ENCODE measurements at regions not wholly inside any gene's neighbourhood (a gene's known extent, or its start where the extent isn't known, plus 50 kb on each side); places are given as distances from the start of the nearest gene placed in this dataset.

- no peaks in the 10 kb centered on the region for H3K9me1 ChIP-seq (replicated peaks; ENCODE audit: control insufficient read depth, extremely low read depth, insufficient read depth, low read length)
- H4K20me1 ChIP-seq (replicated peaks; ENCODE audit: control insufficient read depth, extremely low read depth, insufficient read depth, low read length) = no peaks in the 10 kb centered on the region
- no peaks in the 10 kb centered on the region for H3K36me3 ChIP-seq (ENCODE audit: control insufficient read depth in 2 of 2, extremely low read depth in 1 of 2, insufficient read depth in 2 of 2, low read length in 2 of 2)
- POLR2A ChIA-PET = no interaction called here
- no peak overlapping the region for H3K9ac ChIP-seq (replicated peaks; ENCODE audit: extremely low read depth, insufficient read depth, low read length)
- no peak for FAIRE-seq
- H3K4me2 ChIP-seq (ENCODE audit: insufficient read depth, low read length) = no peak overlapping the region
- no peak overlapping the region for H2AFZ ChIP-seq (ENCODE audit: low read depth, low read length)
- intact Hi-C loops (cut with micrococcal nuclease) (no loop called here), dilution Hi-C loops (cut with MboI; ENCODE audit: extremely low pct_ligation_motif_present, low sequenced_read_pairs) (no loop called here)
- no peaks in the 10 kb centered on the region for H3K9me3 ChIP-seq (replicated peaks; ENCODE audit: control insufficient read depth, insufficient read depth, low read length)
- H3K27me3 ChIP-seq (ENCODE audit: control insufficient read depth in 2 of 2, insufficient read depth in 2 of 2, low read length in 2 of 2) = no peaks in the 10 kb centered on the region
- H3K79me2 ChIP-seq (ENCODE audit: control insufficient read depth, insufficient read depth, low read length) = no peaks in the 10 kb centered on the region
- CTCF ChIA-PET = no interaction called here
- no peak for DNase-seq (ENCODE audit: low read depth, low spot score)
- no TSS peak for BruUV-seq (replicated peaks)
- no peaks in the 10 kb centered on the region for H3K4me1 ChIP-seq (ENCODE audit: control insufficient read depth, extremely low read depth, insufficient read depth, low read length)
- no peak overlapping the region for H3K4me3 ChIP-seq (replicated peaks in 1 of 3; ENCODE audit: insufficient read depth in 1 of 3, low read depth in 1 of 3, low read length in 3 of 3)
- H3K27ac ChIP-seq (ENCODE audit: insufficient read depth, low read depth, low read length) = no peak overlapping the region
- TF ChIP-seq POLR2AphosphoS5 (IDR thresholded peaks at IDR 0.05; ENCODE audit: insufficient read depth, low read depth, low read length) (no peak), MYC (IDR thresholded peaks at IDR 0.05; ENCODE audit: low read depth, low read length) (no peak), GATA2 (IDR thresholded peaks at IDR 0.05; ENCODE audit: insufficient read depth, insufficient read length, low read depth, low read length) (no peak), CTCF (IDR thresholded peaks at IDR 0.05; ENCODE audit: extremely low read depth in 1 of 2, insufficient read depth in 1 of 2, low read depth in 1 of 2, low read length in 2 of 2) (no peak), POLR2A (IDR thresholded peaks at IDR 0.05; ENCODE audit: low read depth, low read length) (no peak), JUN (IDR thresholded peaks at IDR 0.05; ENCODE audit: borderline replicate concordance, insufficient read depth, insufficient read length, low read depth) (no peak), MAX (IDR thresholded peaks at IDR 0.05; ENCODE audit: insufficient read depth, insufficient read length) (no peak), EZH2 (IDR thresholded peaks at IDR 0.05; ENCODE audit: borderline replicate concordance, low read depth, low read length, severe bottlenecking) (no peak), FOS (IDR thresholded peaks at IDR 0.05; ENCODE audit: borderline replicate concordance, insufficient read depth, low read length) (no peak)
Measured at GRCh38 chr17:71550675-71551074, 570.1 kb upstream of the SOX9 start.

All from endothelial cell of umbilical vein (primary cell).